Breast epithelium (tissue), 3 donors: ENCODE measurements at regions not wholly inside any gene's neighbourhood (a gene's known extent, or its start where the extent isn't known, plus 50 kb on each side); places are given as distances from the start of the nearest gene placed in this dataset.

ENCODE experiments used
- POLR2A ChIP-seq: fragments of 450-650 bp; IDR thresholded peaks from one replicate; pipeline ENCODE4 v1.6.1; 2016; ENCODE audit warnings: antibody characterized with exemption, mild to moderate bottlenecking, moderate library complexity
- POLR2AphosphoS5 ChIP-seq, 3 donors: sonication (generic); formaldehyde crosslinking; IDR thresholded peaks; one replicate each; pipeline ENCODE4 v1.6.1; 2017; ENCODE audit warnings: antibody characterized with exemption in 3 of 3

- TF ChIP-seq POLR2A (no peak), POLR2AphosphoS5 (IDR thresholded peaks at IDR 0.05) (no peak)
Measured at GRCh38 chr13:65125236-65125635, 2104.9 kb downstream of the PCDH9 start.
